Astrocyte (in vitro differentiated cells and primary cell): ENCODE measurements at regions not wholly inside any gene's neighbourhood (a gene's known extent, or its start where the extent isn't known, plus 50 kb on each side); places are given as distances from the start of the nearest gene placed in this dataset.

ENCODE experiments used
- DNase-seq: peaks from one replicate; pipeline ENCODE4 v3.0.0-alpha.2; 2010; ENCODE audit warnings: low read depth
- FAIRE-seq: peaks from 2 replicates; lab custom pipeline; 2011; peaks lifted over from hg19 to GRCh38; lab: Jason Lieb, UNC
- H2AFZ ChIP-seq: 2 replicates; pipeline ENCODE4 v1.6.0; 2012; ENCODE audit warnings: low read depth, low read length, inconsistent platforms
- H3K27ac ChIP-seq: 2 replicates; pipeline ENCODE4 v1.5.1; 2011; ENCODE audit warnings: low read depth, low read length, inconsistent platforms
- H3K27me3 ChIP-seq: 2 replicates; pipeline ENCODE4 v1.6.0; 2011; ENCODE audit warnings: low read length, inconsistent platforms; ENCODE audit not compliant: insufficient read depth
- H3K36me3 ChIP-seq: 2 replicates; pipeline ENCODE4 v1.5.1; 2011; ENCODE audit warnings: low read length, inconsistent platforms; ENCODE audit not compliant: insufficient read depth
- H3K4me1 ChIP-seq: 2 replicates; pipeline ENCODE4 v1.5.1; 2011; ENCODE audit warnings: low read length, inconsistent platforms; ENCODE audit not compliant: insufficient read depth
- H3K4me2 ChIP-seq: 2 replicates; pipeline ENCODE4 v1.6.0; 2012; ENCODE audit warnings: low read length, inconsistent platforms
- H3K4me3 ChIP-seq: 2 replicates; pipeline ENCODE4 v1.5.1; 2011; ENCODE audit warnings: low read depth, mild to moderate bottlenecking, low read length, inconsistent platforms; ENCODE audit not compliant: insufficient read depth
- H3K79me2 ChIP-seq: 2 replicates; pipeline ENCODE4 v1.6.0; 2012; ENCODE audit warnings: mild to moderate bottlenecking, low read length, inconsistent platforms; ENCODE audit not compliant: insufficient read depth
- H3K9ac ChIP-seq: 2 replicates; pipeline ENCODE4 v1.6.0; 2012; ENCODE audit warnings: mild to moderate bottlenecking, low read length, inconsistent platforms
- H3K9me3 ChIP-seq: 2 replicates; pipeline ENCODE4 v1.5.1; 2012; ENCODE audit warnings: low read depth, mild to moderate bottlenecking, low read length, inconsistent platforms; ENCODE audit not compliant: insufficient read depth
- H4K20me1 ChIP-seq: 2 replicates; pipeline ENCODE4 v1.6.0; 2012; ENCODE audit warnings: low read length, inconsistent platforms; ENCODE audit not compliant: insufficient read depth
- H3K27ac Mint-ChIP-seq: one replicate; pipeline ENCODE4 v1.8.0; 2021; ENCODE audit warnings: mild to moderate bottlenecking, mixed read lengths; ENCODE audit not compliant: unreplicated experiment
- H3K27me3 Mint-ChIP-seq: one replicate; pipeline ENCODE4 v1.8.0; 2021; ENCODE audit warnings: low read depth, mixed read lengths; ENCODE audit not compliant: unreplicated experiment
- H3K36me3 Mint-ChIP-seq: one replicate; pipeline ENCODE4 v1.8.0; 2021; ENCODE audit warnings: low read depth, mixed read lengths; ENCODE audit not compliant: unreplicated experiment
- H3K4me1 Mint-ChIP-seq: one replicate; pipeline ENCODE4 v1.8.0; 2021; ENCODE audit warnings: low read depth, mixed read lengths; ENCODE audit not compliant: unreplicated experiment
- H3K4me3 Mint-ChIP-seq: one replicate; pipeline ENCODE4 v1.8.0; 2021; ENCODE audit warnings: mild to moderate bottlenecking, moderate library complexity, mixed read lengths; ENCODE audit not compliant: unreplicated experiment
- H3K9me3 Mint-ChIP-seq: one replicate; pipeline ENCODE4 v1.8.0; 2021; ENCODE audit warnings: mild to moderate bottlenecking, mixed read lengths; ENCODE audit not compliant: unreplicated experiment
- CTCF ChIP-seq: IDR thresholded peaks from 2 replicates; pipeline ENCODE4 v1.5.1; 2011; ENCODE audit warnings: low read depth, mild to moderate bottlenecking, inconsistent platforms, low read length, moderate library complexity; ENCODE audit not compliant: insufficient read depth
- EZH2 ChIP-seq: IDR thresholded peaks from 2 replicates; pipeline ENCODE4 v1.6.1; 2012; ENCODE audit warnings: mild to moderate bottlenecking, low read length, inconsistent platforms; ENCODE audit not compliant: insufficient read depth

GRCh38 chr12:115543269-115543668 lies 734.2 kb downstream of the MED13L start:
- Mint-ChIP-seq H3K27me3 (peaks cover 8% of the 10 kb centered on the region), H3K9me3 (peaks cover 11% of the 10 kb centered on the region), H3K4me1 (peaks cover 11% of the 10 kb centered on the region), H3K27ac (no peak overlapping the region), H3K36me3 (peaks cover 1% of the 10 kb centered on the region), H3K4me3 (no peak overlapping the region)
- TF ChIP-seq EZH2: no peak
- no peak for TF ChIP-seq CTCF
- H3K4me2 ChIP-seq: no peak overlapping the region
- H3K27ac ChIP-seq: no peak overlapping the region
- no peaks in the 10 kb centered on the region for H3K79me2 ChIP-seq
- H3K9ac ChIP-seq: no peak overlapping the region
- H3K4me1 ChIP-seq: no peaks in the 10 kb centered on the region
- peak; percentile 5 for DNase-seq
- H3K27me3 ChIP-seq: no peaks in the 10 kb centered on the region
- no peaks in the 10 kb centered on the region for H3K36me3 ChIP-seq
- no peaks in the 10 kb centered on the region for H4K20me1 ChIP-seq
- no peak overlapping the region for H2AFZ ChIP-seq
- no peak overlapping the region for H3K4me3 ChIP-seq
- no peaks in the 10 kb centered on the region for H3K9me3 ChIP-seq
- FAIRE-seq: no peak

- H2AFZ ChIP-seq: no peak overlapping the region
- H3K4me3 ChIP-seq: no peak overlapping the region
- peaks cover 11% of the 10 kb centered on the region for H3K4me1 Mint-ChIP-seq
- H3K27me3 Mint-ChIP-seq: peaks cover 8% of the 10 kb centered on the region
- H3K79me2 ChIP-seq: no peaks in the 10 kb centered on the region
- H3K36me3 ChIP-seq: no peaks in the 10 kb centered on the region
- no peak overlapping the region for H3K4me3 Mint-ChIP-seq
- no peak overlapping the region for H3K4me2 ChIP-seq
- FAIRE-seq (no peak), DNase-seq (no peak)
- H3K4me1 ChIP-seq: no peaks in the 10 kb centered on the region
- H4K20me1 ChIP-seq: no peaks in the 10 kb centered on the region
- H3K27ac ChIP-seq: no peak overlapping the region
- peaks cover 1% of the 10 kb centered on the region for H3K36me3 Mint-ChIP-seq
- H3K27me3 ChIP-seq: no peaks in the 10 kb centered on the region
- no peaks in the 10 kb centered on the region for H3K9me3 ChIP-seq
- H3K27ac Mint-ChIP-seq: no peak overlapping the region
- TF ChIP-seq EZH2: no peak
- no peak for TF ChIP-seq CTCF
- no peak overlapping the region for H3K9ac ChIP-seq
- peaks cover 13% of the 10 kb centered on the region for H3K9me3 Mint-ChIP-seq
These were observed 734.8 kb downstream of the MED13L start for GRCh38 chr12:115542656-115543055.

- peaks cover 1% of the 10 kb centered on the region for H3K36me3 Mint-ChIP-seq
- Histone ChIP-seq H3K4me1 (no peaks in the 10 kb centered on the region), H4K20me1 (no peaks in the 10 kb centered on the region), H3K27ac (no peak overlapping the region), H3K9ac (no peak overlapping the region), H3K9me3 (no peaks in the 10 kb centered on the region), H3K4me2 (peak overlapping the region; percentile 25), H3K36me3 (no peaks in the 10 kb centered on the region), H2AFZ (no peak overlapping the region), H3K4me3 (no peak overlapping the region), H3K79me2 (no peaks in the 10 kb centered on the region), H3K27me3 (no peaks in the 10 kb centered on the region)
- no peak for TF ChIP-seq EZH2
- peaks cover 8% of the 10 kb centered on the region for H3K27me3 Mint-ChIP-seq
- peaks cover 13% of the 10 kb centered on the region for H3K9me3 Mint-ChIP-seq
- FAIRE-seq (no peak), DNase-seq (peak; percentile 74)
- H3K4me1 Mint-ChIP-seq: peaks cover 11% of the 10 kb centered on the region
- H3K4me3 Mint-ChIP-seq: no peak overlapping the region
- H3K27ac Mint-ChIP-seq: no peak overlapping the region
These were observed 735.5 kb downstream of the MED13L start for GRCh38 chr12:115541891-115542421.
